ENCODE measurements at regions not wholly inside any gene's neighbourhood (a gene's known extent, or its start where the extent isn't known, plus 50 kb on each side); places are given as distances from the start of the nearest gene placed in this dataset.

DNA sequence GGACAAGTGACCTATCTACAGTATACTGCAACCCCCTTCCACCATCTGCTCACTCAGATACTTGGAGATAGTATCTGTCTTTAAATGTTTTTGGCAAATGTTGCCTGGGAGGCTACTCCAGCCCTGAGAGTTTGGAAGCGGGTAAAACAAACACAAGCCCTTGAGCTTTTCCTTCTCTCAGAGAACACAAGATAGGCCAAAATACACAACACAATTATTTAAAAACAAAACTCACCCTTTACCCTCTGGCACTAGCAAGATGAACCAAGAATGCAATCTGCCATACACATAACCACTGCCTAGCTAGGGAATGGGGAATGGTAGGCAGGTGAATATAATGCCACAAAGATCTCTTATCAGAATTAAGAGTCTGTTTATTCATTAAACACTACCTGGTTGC is 324.7 kb upstream of the FAM47C start:
- WGBS, 2 experiments (ENCODE audit: insufficient coverage in 1 of 2, insufficient read length in 1 of 2): 100% methylated on average over 1 of the region's 1 CpG; no CpG with 5 or more reads in 1 of the 2 experiments

DNA sequence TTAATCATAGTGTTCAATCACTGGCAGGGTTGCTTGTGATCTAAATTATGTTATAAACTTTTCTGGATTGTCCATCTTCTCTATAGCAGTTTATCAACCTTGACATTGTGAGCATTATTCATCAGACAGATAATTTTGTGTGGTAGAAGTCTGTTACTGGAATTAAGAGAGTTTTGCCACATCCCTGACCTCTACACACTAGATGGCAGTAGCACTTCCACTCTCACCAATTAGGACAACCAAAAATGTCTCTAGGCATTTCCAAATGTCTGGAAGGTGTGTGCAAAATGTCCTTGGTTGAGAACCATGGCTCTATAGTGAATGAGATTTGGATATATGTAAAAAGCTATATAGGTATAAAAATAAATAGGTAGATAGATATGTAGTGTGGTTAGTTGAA is 324.1 kb upstream of the FAM47C start:
- no peaks in the 10 kb centered on the region for H3K36me3 ChIP-seq (ENCODE audit: control insufficient read depth, insufficient read depth, low read length)
- H3K4me1 ChIP-seq (ENCODE audit: control insufficient read depth, insufficient read depth, low read length): no peaks in the 10 kb centered on the region
- TF ChIP-seq, protein P1, sequence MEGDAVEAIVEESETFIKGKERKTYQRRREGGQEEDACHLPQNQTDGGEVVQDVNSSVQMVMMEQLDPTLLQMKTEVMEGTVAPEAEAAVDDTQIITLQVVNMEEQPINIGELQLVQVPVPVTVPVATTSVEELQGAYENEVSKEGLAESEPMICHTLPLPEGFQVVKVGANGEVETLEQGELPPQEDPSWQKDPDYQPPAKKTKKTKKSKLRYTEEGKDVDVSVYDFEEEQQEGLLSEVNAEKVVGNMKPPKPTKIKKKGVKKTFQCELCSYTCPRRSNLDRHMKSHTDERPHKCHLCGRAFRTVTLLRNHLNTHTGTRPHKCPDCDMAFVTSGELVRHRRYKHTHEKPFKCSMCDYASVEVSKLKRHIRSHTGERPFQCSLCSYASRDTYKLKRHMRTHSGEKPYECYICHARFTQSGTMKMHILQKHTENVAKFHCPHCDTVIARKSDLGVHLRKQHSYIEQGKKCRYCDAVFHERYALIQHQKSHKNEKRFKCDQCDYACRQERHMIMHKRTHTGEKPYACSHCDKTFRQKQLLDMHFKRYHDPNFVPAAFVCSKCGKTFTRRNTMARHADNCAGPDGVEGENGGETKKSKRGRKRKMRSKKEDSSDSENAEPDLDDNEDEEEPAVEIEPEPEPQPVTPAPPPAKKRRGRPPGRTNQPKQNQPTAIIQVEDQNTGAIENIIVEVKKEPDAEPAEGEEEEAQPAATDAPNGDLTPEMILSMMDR (conservative IDR thresholded peaks at IDR 0.05): peak; percentile 59
- H3K9ac ChIP-seq (ENCODE audit: extremely low read depth, low read length, poor library complexity, severe bottlenecking): no peak overlapping the region
- Mint-ChIP-seq H3K4me1 (peaks cover 6% of the 10 kb centered on the region), H3K27ac (no peak overlapping the region), H3K36me3 (ENCODE audit: low read depth) (no peaks in the 10 kb centered on the region), H3K9me3 (peaks cover 35% of the 10 kb centered on the region), H3K4me3 (no peak overlapping the region), H3K27me3 (ENCODE audit: insufficient read depth) (no peaks in the 10 kb centered on the region)
- no peak overlapping the region for H3K27ac ChIP-seq (ENCODE audit: low read depth, low read length)
- no peak for DNase-seq
- H3K27me3 ChIP-seq (ENCODE audit: control insufficient read depth, insufficient read depth, low read length, poor library complexity, severe bottlenecking): no peaks in the 10 kb centered on the region
- no peaks in the 10 kb centered on the region for H3K9me3 ChIP-seq (ENCODE audit: control insufficient read depth, low read length)
- no peak overlapping the region for H3K4me3 ChIP-seq (ENCODE audit: low read length)

More for the DNA sequence above, 324.7 kb upstream of the FAM47C start:
- Mint-ChIP-seq H3K9me3 (peaks cover 30% of the 10 kb centered on the region), H3K4me1 (peaks cover 6% of the 10 kb centered on the region), H3K27ac (no peak overlapping the region), H3K4me3 (no peak overlapping the region), H3K36me3 (ENCODE audit: low read depth) (no peaks in the 10 kb centered on the region), H3K27me3 (ENCODE audit: insufficient read depth) (no peaks in the 10 kb centered on the region)
- no peak for DNase-seq
- Histone ChIP-seq H3K27ac (ENCODE audit: low read depth, low read length) (no peak overlapping the region), H3K36me3 (ENCODE audit: control insufficient read depth, insufficient read depth, low read length) (no peaks in the 10 kb centered on the region), H3K27me3 (ENCODE audit: control insufficient read depth, insufficient read depth, low read length, poor library complexity, severe bottlenecking) (no peaks in the 10 kb centered on the region), H3K9me3 (ENCODE audit: control insufficient read depth, low read length) (no peaks in the 10 kb centered on the region), H3K4me3 (ENCODE audit: low read length) (no peak overlapping the region), H3K9ac (ENCODE audit: extremely low read depth, low read length, poor library complexity, severe bottlenecking) (no peak overlapping the region), H3K4me1 (ENCODE audit: control insufficient read depth, insufficient read depth, low read length) (no peaks in the 10 kb centered on the region)
- TF ChIP-seq, protein P1 (conservative IDR thresholded peaks at IDR 0.05): no peak

DNA sequence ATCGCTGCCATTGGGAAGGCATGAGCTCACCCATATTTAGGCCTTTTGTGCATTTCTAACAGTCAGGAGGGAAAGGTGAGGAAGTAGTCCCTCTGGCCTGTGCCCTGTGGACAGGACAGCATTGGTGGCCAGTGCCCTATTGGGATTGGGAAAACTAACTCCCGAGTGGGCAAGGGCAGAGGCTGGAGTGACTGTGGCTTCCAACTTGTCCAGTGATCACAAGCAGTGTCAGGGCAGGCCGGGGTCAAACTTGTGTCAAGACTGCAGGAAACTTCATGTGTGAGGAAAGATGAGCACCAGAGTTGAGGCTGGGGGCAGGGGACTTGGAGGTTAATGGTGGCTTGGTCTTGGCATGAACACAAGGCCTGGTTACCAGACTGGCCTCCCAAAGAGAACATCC is 286.2 kb upstream of the FAM47C start:
- no peak overlapping the region for H3K4me3 Mint-ChIP-seq
- no peaks in the 10 kb centered on the region for H3K9me3 ChIP-seq (ENCODE audit: control insufficient read depth, low read length)
- H3K36me3 ChIP-seq (ENCODE audit: control insufficient read depth, insufficient read depth, low read length): no peaks in the 10 kb centered on the region
- H3K4me3 ChIP-seq (ENCODE audit: low read length): no peak overlapping the region
- no peak overlapping the region for H3K27ac ChIP-seq (ENCODE audit: low read depth, low read length)
- no peaks in the 10 kb centered on the region for H3K27me3 Mint-ChIP-seq (ENCODE audit: insufficient read depth)
- H3K4me1 Mint-ChIP-seq: no peaks in the 10 kb centered on the region
- no peak overlapping the region for H3K9ac ChIP-seq (ENCODE audit: extremely low read depth, low read length, poor library complexity, severe bottlenecking)
- H3K27ac Mint-ChIP-seq: no peak overlapping the region
- no peaks in the 10 kb centered on the region for H3K36me3 Mint-ChIP-seq (ENCODE audit: low read depth)
- no peaks in the 10 kb centered on the region for H3K27me3 ChIP-seq (ENCODE audit: control insufficient read depth, insufficient read depth, low read length, poor library complexity, severe bottlenecking)
- H3K9me3 Mint-ChIP-seq: peaks cover 41% of the 10 kb centered on the region
- H3K4me1 ChIP-seq (ENCODE audit: control insufficient read depth, insufficient read depth, low read length): no peaks in the 10 kb centered on the region
- 87% methylated on average over 3 of the region's 3 CpGs; no CpG with 5 or more reads in 1 of the 2 experiments for WGBS, 2 experiments (ENCODE audit: insufficient coverage in 1 of 2, insufficient read length in 1 of 2)
- no peak for DNase-seq
- TF ChIP-seq, protein P1 (conservative IDR thresholded peaks at IDR 0.05): no peak

Data from endodermal cell (in vitro differentiated cells).